ENCODE measurements at regions not wholly inside any gene's neighbourhood (a gene's known extent, or its start where the extent isn't known, plus 50 kb on each side); places are given as distances from the start of the nearest gene placed in this dataset.

- TF ChIP-seq POLR2AphosphoS5 (IDR thresholded peaks at IDR 0.05; ENCODE audit: low read depth, low read length) (no peak), SIN3A (IDR thresholded peaks at IDR 0.05; ENCODE audit: borderline replicate concordance, insufficient read depth, low read length) (no peak), TAF1 (IDR thresholded peaks at IDR 0.05; ENCODE audit: borderline replicate concordance, insufficient read depth, low read length) (no peak), FOXP2 (optimal IDR thresholded peaks at IDR 0.05; ENCODE audit: borderline replicate concordance, extremely low read depth, extremely low read length, insufficient read depth) (no peak)
- TF ChIP-seq, protein P1, sequence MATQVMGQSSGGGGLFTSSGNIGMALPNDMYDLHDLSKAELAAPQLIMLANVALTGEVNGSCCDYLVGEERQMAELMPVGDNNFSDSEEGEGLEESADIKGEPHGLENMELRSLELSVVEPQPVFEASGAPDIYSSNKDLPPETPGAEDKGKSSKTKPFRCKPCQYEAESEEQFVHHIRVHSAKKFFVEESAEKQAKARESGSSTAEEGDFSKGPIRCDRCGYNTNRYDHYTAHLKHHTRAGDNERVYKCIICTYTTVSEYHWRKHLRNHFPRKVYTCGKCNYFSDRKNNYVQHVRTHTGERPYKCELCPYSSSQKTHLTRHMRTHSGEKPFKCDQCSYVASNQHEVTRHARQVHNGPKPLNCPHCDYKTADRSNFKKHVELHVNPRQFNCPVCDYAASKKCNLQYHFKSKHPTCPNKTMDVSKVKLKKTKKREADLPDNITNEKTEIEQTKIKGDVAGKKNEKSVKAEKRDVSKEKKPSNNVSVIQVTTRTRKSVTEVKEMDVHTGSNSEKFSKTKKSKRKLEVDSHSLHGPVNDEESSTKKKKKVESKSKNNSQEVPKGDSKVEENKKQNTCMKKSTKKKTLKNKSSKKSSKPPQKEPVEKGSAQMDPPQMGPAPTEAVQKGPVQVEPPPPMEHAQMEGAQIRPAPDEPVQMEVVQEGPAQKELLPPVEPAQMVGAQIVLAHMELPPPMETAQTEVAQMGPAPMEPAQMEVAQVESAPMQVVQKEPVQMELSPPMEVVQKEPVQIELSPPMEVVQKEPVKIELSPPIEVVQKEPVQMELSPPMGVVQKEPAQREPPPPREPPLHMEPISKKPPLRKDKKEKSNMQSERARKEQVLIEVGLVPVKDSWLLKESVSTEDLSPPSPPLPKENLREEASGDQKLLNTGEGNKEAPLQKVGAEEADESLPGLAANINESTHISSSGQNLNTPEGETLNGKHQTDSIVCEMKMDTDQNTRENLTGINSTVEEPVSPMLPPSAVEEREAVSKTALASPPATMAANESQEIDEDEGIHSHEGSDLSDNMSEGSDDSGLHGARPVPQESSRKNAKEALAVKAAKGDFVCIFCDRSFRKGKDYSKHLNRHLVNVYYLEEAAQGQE (IDR thresholded peaks at IDR 0.05; ENCODE audit: insufficient read depth in 1 of 2, low read depth in 2 of 2, low read length in 2 of 2): no peak
These were observed 90.3 kb upstream of the ZNF462 start for GRCh38 chr9:106772523-106773290.

Measured in PFSK-1 (cell line).